Transverse colon (tissue), 4 donors: ENCODE measurements at regions not wholly inside any gene's neighbourhood (a gene's known extent, or its start where the extent isn't known, plus 50 kb on each side); places are given as distances from the start of the nearest gene placed in this dataset.

ENCODE experiments used
- DNase-seq: peaks from one replicate; pipeline ENCODE4 v3.0.0-alpha.2; 2019
- H3K27ac ChIP-seq, 4 donors: fragments of 200-600 bp; sonication (generic); 2 replicates each; pipeline ENCODE4 v1.5.1; 2016 to 2018; ENCODE audit warnings: inconsistent platforms in 4 of 4
- H3K27me3 ChIP-seq: fragments of 200-600 bp; sonication (generic); 2 replicates; pipeline ENCODE4 v1.5.1; 2017; ENCODE audit warnings: inconsistent platforms
- H3K36me3 ChIP-seq, 4 donors: fragments of 200-600 bp; sonication (generic); 2 replicates each; pipeline ENCODE4 v1.5.1; 2017 to 2019; ENCODE audit warnings: inconsistent platforms in 4 of 4
- H3K4me1 ChIP-seq, 4 donors: fragments of 200-600 bp; sonication (generic); 2 replicates each; pipeline ENCODE4 v1.5.1; 2017 to 2020; ENCODE audit warnings: inconsistent platforms in 4 of 4
- H3K4me3 ChIP-seq, 4 donors: fragments of 200-600 bp; sonication (generic); 1 replicate in 1 of 4; 2 replicates in 3 of 4; pipeline versions ENCODE4 v1.5.1 to v1.6.1; 2017 to 2019; ENCODE audit warnings: inconsistent platforms in 4 of 4
- H3K9me3 ChIP-seq, 2 donors: fragments of 200-600 bp; sonication (generic); 2 replicates each; pipeline ENCODE4 v1.5.1; 2017 to 2019; ENCODE audit warnings: inconsistent platforms in 2 of 2
- CTCF ChIP-seq, 5 experiments: fragments of 200-600 bp in 3 of 5; fragments of 450-650 bp in 2 of 5; sonication (generic) in 3 of 5; IDR thresholded peaks; 1 replicate in 2 of 5; 2 replicates in 3 of 5; pipeline ENCODE4 v1.5.1; 2016 to 2017; ENCODE audit warnings: antibody characterized with exemption in 5 of 5, inconsistent platforms in 3 of 5, mild to moderate bottlenecking in 2 of 5, moderate library complexity in 1 of 5
- EP300 ChIP-seq: sonication (generic); formaldehyde crosslinking; IDR thresholded peaks from one replicate; pipeline ENCODE4 v1.6.1; 2017; ENCODE audit warnings: antibody characterized with exemption, low read depth
- POLR2A ChIP-seq: fragments of 450-650 bp; IDR thresholded peaks from one replicate; pipeline ENCODE4 v1.6.1; 2016; ENCODE audit warnings: antibody characterized with exemption, mild to moderate bottlenecking, moderate library complexity
- POLR2AphosphoS5 ChIP-seq, 3 donors: sonication (generic); formaldehyde crosslinking; IDR thresholded peaks; one replicate each; pipeline ENCODE4 v1.6.1; 2016; ENCODE audit warnings: antibody characterized with exemption in 3 of 3
- WGBS, 2 donors: methylation state at CpG; one replicate each; pipeline ENCODE4 v1.1.5; 2018; ENCODE audit warnings: low coverage in 1 of 2; 5-methylcytosine and 5-hydroxymethylcytosine counted together
- in situ Hi-C, 4 donors: fragments of 200-750 bp; cut with MboI; loops; one replicate each; pipeline versions ENCODE4 v1.15.0 to v1.15.1; 2017; ENCODE audit warnings: low sequenced_read_pairs in 3 of 4, low pct_ligation_motif_present in 1 of 4, low pct_unique_long_range_greater_than_20kb in 1 of 4
- intact Hi-C: fragments of 100-400 bp; cut with DNase I; formaldehyde crosslinking; loops from one replicate; pipeline ENCODE4 v1.15.1; 2023; ENCODE audit warnings: low total_unique reads

GRCh38 chr14:25699981-25700380, 650.0 kb upstream of the STXBP6 start:
- Histone ChIP-seq H3K27me3 (no peaks in the 10 kb centered on the region), H3K4me1 (no peaks in the 10 kb centered on the region), H3K4me3 (no peak overlapping the region), H3K9me3 (no peaks in the 10 kb centered on the region), H3K36me3 (no peaks in the 10 kb centered on the region), H3K27ac (no peak overlapping the region)
- WGBS, 2 donors = 53 to 58% methylated on average over 4 of the region's 4 CpGs
- no peak for DNase-seq
- in situ Hi-C loops (no loop called here), intact Hi-C loops (no loop called here)
- TF ChIP-seq POLR2A (no peak), CTCF (IDR thresholded peaks at IDR 0.05) (no peak), EP300 (no peak), POLR2AphosphoS5 (IDR thresholded peaks at IDR 0.05) (no peak)

GRCh38 chr14:25698111-25698510, 648.2 kb upstream of the STXBP6 start:
- Histone ChIP-seq H3K4me3 (no peak overlapping the region), H3K27me3 (no peaks in the 10 kb centered on the region), H3K9me3 (no peaks in the 10 kb centered on the region), H3K36me3 (no peaks in the 10 kb centered on the region), H3K4me1 (no peaks in the 10 kb centered on the region), H3K27ac (no peak overlapping the region)
- in situ Hi-C loops (no loop called here), intact Hi-C loops (no loop called here)
- DNase-seq = no peak
- TF ChIP-seq POLR2A = no peak
- no peak for TF ChIP-seq EP300
- no peak for TF ChIP-seq POLR2AphosphoS5 (IDR thresholded peaks at IDR 0.05)
- no peak for TF ChIP-seq CTCF (IDR thresholded peaks at IDR 0.05)
- WGBS, 2 donors = 78 to 83% methylated on average over 1 of the region's 1 CpG

GRCh38 chr14:25696176-25696575, 646.2 kb upstream of the STXBP6 start:
- intact Hi-C loops = no loop called here
- Histone ChIP-seq H3K4me1 (no peaks in the 10 kb centered on the region), H3K27ac (no peak overlapping the region), H3K9me3 (no peaks in the 10 kb centered on the region), H3K4me3 (no peak overlapping the region), H3K27me3 (no peaks in the 10 kb centered on the region), H3K36me3 (no peaks in the 10 kb centered on the region)
- in situ Hi-C loops = no loop called here
- TF ChIP-seq EP300 (no peak), POLR2AphosphoS5 (IDR thresholded peaks at IDR 0.05) (no peak), CTCF (IDR thresholded peaks at IDR 0.05) (no peak), POLR2A (no peak)
- no peak for DNase-seq
- 73 to 76% methylated on average over 2 to 3 of the region's 3 CpGs for WGBS, 2 donors

- Histone ChIP-seq H3K36me3 (no peaks in the 10 kb centered on the region), H3K27me3 (no peaks in the 10 kb centered on the region), H3K27ac (no peak overlapping the region), H3K4me3 (no peak overlapping the region), H3K9me3 (no peaks in the 10 kb centered on the region), H3K4me1 (no peaks in the 10 kb centered on the region)
- DNase-seq = no peak
- intact Hi-C loops = no loop called here
- 43 to 49% methylated on average over 1 to 2 of the region's 2 CpGs for WGBS, 2 donors
- TF ChIP-seq POLR2A (no peak), CTCF (IDR thresholded peaks at IDR 0.05) (no peak), POLR2AphosphoS5 (IDR thresholded peaks at IDR 0.05) (no peak)
- in situ Hi-C loops = no loop called here
Measured at GRCh38 chr14:25685004-25685403, 635.1 kb upstream of the STXBP6 start.
